ENCODE measurements at regions not wholly inside any gene's neighbourhood (a gene's known extent, or its start where the extent isn't known, plus 50 kb on each side); places are given as distances from the start of the nearest gene placed in this dataset.

DNA sequence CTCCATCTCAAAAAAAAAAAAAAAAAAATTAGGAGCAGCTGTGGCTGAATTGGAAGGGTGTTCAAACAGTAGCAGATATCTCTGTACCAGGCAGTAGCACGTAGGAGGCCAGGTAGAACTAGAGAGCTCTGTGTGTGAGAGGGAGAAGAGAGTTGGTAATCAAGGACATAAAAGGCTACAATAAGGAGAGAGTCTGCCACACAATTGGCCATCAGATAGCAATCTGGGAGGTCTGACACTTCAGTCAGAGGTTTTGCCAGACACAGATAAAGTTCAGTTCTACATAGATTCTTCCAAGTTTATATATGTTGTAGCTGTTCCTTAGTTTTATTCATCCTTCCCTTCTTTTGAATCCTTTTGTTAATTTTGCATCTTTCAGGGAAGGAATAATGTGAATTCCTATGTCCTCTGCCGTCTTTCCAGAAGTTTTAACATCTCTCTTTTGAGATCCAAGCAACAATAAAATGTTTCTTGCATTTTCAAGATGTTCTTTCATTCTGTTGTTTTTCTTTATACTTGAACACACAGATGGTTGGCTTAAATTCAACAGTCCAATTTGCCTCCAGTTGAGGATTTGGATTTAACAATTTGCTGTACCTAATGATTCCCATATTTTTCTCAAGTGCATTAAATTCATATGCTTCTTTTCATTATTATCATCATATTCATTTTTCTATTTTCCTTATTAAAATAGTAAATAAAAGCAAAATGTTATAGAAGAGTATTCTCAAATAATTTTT is 600.3 kb upstream of the GCFC2 start:
- no peak for DNase-seq (ENCODE audit: low read depth)
- H3K4me3 ChIP-seq (ENCODE audit: low read depth, low read length), result no peak overlapping the region
- TF ChIP-seq, protein P1, sequence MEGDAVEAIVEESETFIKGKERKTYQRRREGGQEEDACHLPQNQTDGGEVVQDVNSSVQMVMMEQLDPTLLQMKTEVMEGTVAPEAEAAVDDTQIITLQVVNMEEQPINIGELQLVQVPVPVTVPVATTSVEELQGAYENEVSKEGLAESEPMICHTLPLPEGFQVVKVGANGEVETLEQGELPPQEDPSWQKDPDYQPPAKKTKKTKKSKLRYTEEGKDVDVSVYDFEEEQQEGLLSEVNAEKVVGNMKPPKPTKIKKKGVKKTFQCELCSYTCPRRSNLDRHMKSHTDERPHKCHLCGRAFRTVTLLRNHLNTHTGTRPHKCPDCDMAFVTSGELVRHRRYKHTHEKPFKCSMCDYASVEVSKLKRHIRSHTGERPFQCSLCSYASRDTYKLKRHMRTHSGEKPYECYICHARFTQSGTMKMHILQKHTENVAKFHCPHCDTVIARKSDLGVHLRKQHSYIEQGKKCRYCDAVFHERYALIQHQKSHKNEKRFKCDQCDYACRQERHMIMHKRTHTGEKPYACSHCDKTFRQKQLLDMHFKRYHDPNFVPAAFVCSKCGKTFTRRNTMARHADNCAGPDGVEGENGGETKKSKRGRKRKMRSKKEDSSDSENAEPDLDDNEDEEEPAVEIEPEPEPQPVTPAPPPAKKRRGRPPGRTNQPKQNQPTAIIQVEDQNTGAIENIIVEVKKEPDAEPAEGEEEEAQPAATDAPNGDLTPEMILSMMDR (conservative IDR thresholded peaks at IDR 0.05; ENCODE audit: low read depth, low read length), result no peak

DNA sequence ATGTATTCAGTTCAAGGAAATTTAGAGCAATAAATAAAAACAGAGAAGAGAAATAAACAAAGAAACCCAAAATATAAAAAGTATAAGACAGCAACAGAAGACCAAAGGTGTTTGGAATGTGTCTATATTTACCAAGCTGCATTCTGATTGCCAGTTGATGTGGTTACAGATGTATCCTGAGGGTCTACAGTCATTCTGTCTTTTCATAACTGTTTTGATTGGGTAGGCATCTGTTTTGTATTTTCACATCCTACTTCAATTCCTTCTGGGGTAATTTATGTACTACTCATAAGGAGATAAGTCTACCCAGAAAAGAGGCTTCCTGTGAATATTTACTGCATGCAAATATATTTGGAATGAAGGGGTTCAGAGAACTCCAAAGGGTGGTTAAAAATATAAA is 596.8 kb upstream of the GCFC2 start:
- no peak for DNase-seq (ENCODE audit: low read depth)
- TF ChIP-seq, protein P1 (conservative IDR thresholded peaks at IDR 0.05; ENCODE audit: low read depth, low read length), result no peak

DNA sequence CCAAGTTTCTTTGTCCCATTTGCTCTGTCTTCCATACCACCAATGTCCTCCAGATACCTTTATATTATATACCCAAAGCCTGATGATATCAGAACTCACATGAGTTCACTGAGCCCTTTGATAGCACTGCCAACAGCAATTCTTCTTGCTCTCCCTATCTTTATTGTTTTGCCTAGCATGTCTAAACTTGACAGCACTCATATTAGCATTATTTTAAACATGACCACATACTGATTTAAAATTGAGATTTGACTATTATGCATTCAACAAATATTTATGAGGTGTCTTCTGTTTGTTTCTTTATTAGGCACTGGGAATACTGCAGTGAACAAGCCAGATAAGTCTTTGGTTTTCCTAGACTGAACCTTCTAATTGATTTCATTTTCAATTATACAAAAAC is 587.3 kb upstream of the GCFC2 start:
- no peak overlapping the region for H3K4me3 ChIP-seq (ENCODE audit: low read depth, low read length)
- no peak for DNase-seq (ENCODE audit: low read depth)
- TF ChIP-seq, protein P1 (conservative IDR thresholded peaks at IDR 0.05; ENCODE audit: low read depth, low read length), result no peak

More for the DNA sequence above, 596.8 kb upstream of the GCFC2 start:
- H3K4me3 ChIP-seq (ENCODE audit: low read depth, low read length), result no peak overlapping the region

DNA sequence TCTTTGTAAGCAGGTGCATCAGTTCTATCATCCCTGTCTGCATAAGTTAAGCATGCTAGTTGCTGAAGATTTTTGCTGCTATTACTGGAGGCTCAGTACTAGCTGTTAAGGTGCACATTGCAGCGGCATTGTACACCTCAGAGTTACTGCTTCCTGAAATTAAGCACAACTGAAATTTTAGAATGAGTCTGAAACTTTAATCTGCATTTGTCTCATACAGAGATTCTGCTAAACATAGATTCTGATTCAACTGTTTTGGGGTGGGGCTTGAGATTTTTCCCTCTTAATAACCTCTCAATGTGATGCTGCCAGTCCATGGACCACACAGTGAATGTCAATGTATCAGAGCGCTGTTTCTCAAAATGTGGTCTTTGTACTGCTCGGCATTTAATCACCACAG is 585.7 kb upstream of the GCFC2 start:
- TF ChIP-seq, protein P1 (conservative IDR thresholded peaks at IDR 0.05; ENCODE audit: low read depth, low read length), result no peak
- H3K4me3 ChIP-seq (ENCODE audit: low read depth, low read length), result no peak overlapping the region
- DNase-seq (ENCODE audit: low read depth), result no peak

DNA sequence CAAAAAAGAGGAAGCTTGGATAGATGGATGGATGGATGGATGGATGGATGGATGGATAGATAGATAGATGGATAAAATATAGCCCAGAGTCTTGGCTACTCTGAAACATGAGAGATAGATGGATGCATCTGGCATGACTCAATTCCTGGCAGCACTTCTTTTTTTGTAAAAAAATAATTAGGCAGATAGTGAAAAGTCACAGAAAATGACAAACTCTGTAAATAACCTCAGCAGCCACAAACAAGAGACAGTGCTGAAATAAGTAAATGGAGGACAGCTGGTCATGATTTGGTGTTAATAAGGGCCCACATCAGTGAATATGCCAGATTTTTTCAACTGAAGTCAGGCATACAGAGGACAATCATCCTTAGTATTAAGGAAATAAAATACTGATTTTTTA is 585.0 kb upstream of the GCFC2 start:
- TF ChIP-seq, protein P1 (conservative IDR thresholded peaks at IDR 0.05; ENCODE audit: low read depth, low read length), result no peak
- no peak for DNase-seq (ENCODE audit: low read depth)
- H3K4me3 ChIP-seq (ENCODE audit: low read depth, low read length), result no peak overlapping the region

DNA sequence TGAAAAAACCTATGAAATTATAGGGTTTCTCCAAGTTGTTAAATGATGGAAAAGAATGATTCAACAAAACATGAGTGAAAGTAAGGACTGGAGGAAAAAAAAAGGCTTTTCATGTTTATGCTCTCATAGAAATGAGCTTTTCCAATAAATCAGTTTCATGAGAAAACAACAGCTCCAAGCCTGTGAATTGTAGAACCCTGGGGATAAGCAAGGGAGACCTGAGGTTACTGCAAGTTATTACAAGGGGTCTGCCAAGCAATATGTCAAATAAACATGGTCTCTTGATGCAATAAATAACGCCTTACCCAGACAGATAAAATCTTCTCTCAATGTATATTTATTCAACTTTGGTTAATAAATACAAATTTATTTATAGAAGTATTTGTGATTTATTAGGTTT is 577.9 kb upstream of the GCFC2 start:
- no peak for DNase-seq (ENCODE audit: low read depth)
- TF ChIP-seq, protein P1 (conservative IDR thresholded peaks at IDR 0.05; ENCODE audit: low read depth, low read length), result no peak
- no peak overlapping the region for H3K4me3 ChIP-seq (ENCODE audit: low read depth, low read length)

DNA sequence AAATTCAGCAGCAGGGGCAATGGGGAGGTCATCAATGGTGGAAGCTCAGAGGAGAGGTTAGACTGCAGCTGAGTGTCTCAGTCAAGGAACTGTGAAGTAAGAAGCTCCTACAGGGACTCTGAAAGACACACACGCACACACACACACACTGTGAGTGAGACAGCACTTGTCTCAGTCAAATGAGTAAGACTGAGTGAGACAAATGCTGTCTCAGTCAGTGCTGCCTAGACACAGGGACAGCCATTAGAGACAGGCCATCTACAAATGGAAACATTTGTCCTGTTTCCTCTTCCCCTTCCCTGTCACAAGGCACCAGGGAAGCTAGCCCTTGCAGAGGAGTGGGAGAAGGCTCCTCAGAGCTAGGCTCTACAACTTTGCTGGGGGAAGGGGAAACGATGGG is 577.4 kb upstream of the GCFC2 start:
- TF ChIP-seq, protein P1 (conservative IDR thresholded peaks at IDR 0.05; ENCODE audit: low read depth, low read length), result no peak
- no peak for DNase-seq (ENCODE audit: low read depth)
- H3K4me3 ChIP-seq (ENCODE audit: low read depth, low read length), result no peak overlapping the region
